HEK293 (cell line): ENCODE measurements at regions not wholly inside any gene's neighbourhood (a gene's known extent, or its start where the extent isn't known, plus 50 kb on each side); places are given as distances from the start of the nearest gene placed in this dataset.

Source experiments
- KLF10 ChIP-seq: fragments of 450-650 bp; IDR thresholded peaks from 2 replicates; pipeline ENCODE4 v1.5.1; 2018; ENCODE audit warnings: missing biosample characterization, mild to moderate bottlenecking, missing genetic modification characterization
- WT1 ChIP-seq: fragments of 450-650 bp; formaldehyde crosslinking; IDR thresholded peaks from 2 replicates; pipeline ENCODE4 v1.5.1; 2016; ENCODE audit warnings: missing biosample characterization, missing genetic modification characterization
- YY2 ChIP-seq: fragments of 450-650 bp; formaldehyde crosslinking; IDR thresholded peaks from 2 replicates; pipeline ENCODE4 v1.5.1; 2016; ENCODE audit warnings: missing biosample characterization, missing genetic modification characterization
- ZBTB21 ChIP-seq: fragments of 450-650 bp; formaldehyde crosslinking; IDR thresholded peaks from 2 replicates; pipeline ENCODE4 v1.5.1; 2017; ENCODE audit warnings: missing biosample characterization, missing genetic modification characterization
- ZFP69B ChIP-seq: fragments of 450-650 bp; formaldehyde crosslinking; IDR thresholded peaks from 2 replicates; pipeline ENCODE4 v1.5.1; 2016; ENCODE audit warnings: missing biosample characterization, missing genetic modification characterization
- ZIC2 ChIP-seq: fragments of 450-650 bp; formaldehyde crosslinking; IDR thresholded peaks from 2 replicates; pipeline ENCODE4 v1.5.1; 2016; ENCODE audit warnings: missing biosample characterization, missing genetic modification characterization
- ZNF114 ChIP-seq: fragments of 450-650 bp; formaldehyde crosslinking; IDR thresholded peaks from 2 replicates; pipeline ENCODE4 v1.5.0; 2017; ENCODE audit warnings: missing biosample characterization, missing genetic modification characterization
- ZNF133 ChIP-seq: fragments of 450-650 bp; formaldehyde crosslinking; IDR thresholded peaks from 2 replicates; pipeline ENCODE4 v1.5.1; 2016; ENCODE audit warnings: missing biosample characterization, missing genetic modification characterization
- ZNF16 ChIP-seq: fragments of 450-650 bp; formaldehyde crosslinking; IDR thresholded peaks from 2 replicates; pipeline ENCODE4 v1.5.1; 2016; ENCODE audit warnings: low read depth, missing biosample characterization, missing genetic modification characterization
- ZNF211 ChIP-seq: fragments of 450-650 bp; formaldehyde crosslinking; IDR thresholded peaks from 2 replicates; pipeline ENCODE4 v1.5.1; 2016; ENCODE audit warnings: low read depth, missing biosample characterization, missing genetic modification characterization
- ZNF341 ChIP-seq: fragments of 450-650 bp; formaldehyde crosslinking; IDR thresholded peaks from 2 replicates; pipeline ENCODE4; 2016; ENCODE audit warnings: low read depth, missing biosample characterization, missing genetic modification characterization
- ZNF426 ChIP-seq: fragments of 450-650 bp; formaldehyde crosslinking; IDR thresholded peaks from 2 replicates; pipeline ENCODE4 v1.5.1; 2017; ENCODE audit warnings: missing biosample characterization, missing genetic modification characterization, mild to moderate bottlenecking, inconsistent platforms, moderate library complexity
- ZNF549 ChIP-seq: fragments of 450-650 bp; IDR thresholded peaks from 2 replicates; pipeline ENCODE4 v1.5.1; 2018; ENCODE audit warnings: missing biosample characterization, missing genetic modification characterization, mild to moderate bottlenecking, inconsistent platforms, moderate library complexity
- ZNF558 ChIP-seq: fragments of 450-650 bp; formaldehyde crosslinking; IDR thresholded peaks from 2 replicates; pipeline ENCODE4 v1.5.1; 2016; ENCODE audit warnings: missing biosample characterization, missing genetic modification characterization
- ZNF561 ChIP-seq: fragments of 450-650 bp; IDR thresholded peaks from 2 replicates; pipeline ENCODE4 v1.5.1; 2018; ENCODE audit warnings: missing biosample characterization, missing genetic modification characterization, borderline replicate concordance
- ZNF596 ChIP-seq: fragments of 450-650 bp; IDR thresholded peaks from 2 replicates; pipeline ENCODE4 v1.5.0; 2018; ENCODE audit warnings: missing biosample characterization, mild to moderate bottlenecking, missing genetic modification characterization, moderate library complexity
- ZNF677 ChIP-seq: fragments of 450-650 bp; IDR thresholded peaks from 2 replicates; pipeline ENCODE4 v1.5.0; 2018; ENCODE audit warnings: missing biosample characterization, mild to moderate bottlenecking, missing genetic modification characterization, moderate library complexity
- ZNF777 ChIP-seq: fragments of 450-650 bp; formaldehyde crosslinking; IDR thresholded peaks from 2 replicates; pipeline ENCODE4 v1.5.1; 2017; ENCODE audit warnings: missing biosample characterization, missing genetic modification characterization, borderline replicate concordance
- TF ChIP-seq, protein P1 (sequence below): fragments of 450-650 bp; formaldehyde crosslinking; IDR thresholded peaks from 2 replicates; pipeline ENCODE4 v1.5.1; 2016; ENCODE audit warnings: missing biosample characterization, missing genetic modification characterization, borderline replicate concordance
- TF ChIP-seq, protein P2 (sequence below): fragments of 450-650 bp; formaldehyde crosslinking; IDR thresholded peaks from 2 replicates; pipeline ENCODE4 v1.5.1; 2016; ENCODE audit warnings: missing biosample characterization, missing genetic modification characterization
- TF ChIP-seq, protein P3 (sequence below): fragments of 450-650 bp; formaldehyde crosslinking; IDR thresholded peaks from 2 replicates; pipeline ENCODE4 v1.5.0; 2017; ENCODE audit warnings: missing biosample characterization, missing genetic modification characterization, borderline replicate concordance
- TF ChIP-seq, protein P4 (sequence below): fragments of 450-650 bp; formaldehyde crosslinking; IDR thresholded peaks from 2 replicates; pipeline ENCODE4 v1.5.1; 2016; ENCODE audit warnings: missing biosample characterization, missing genetic modification characterization
- TF ChIP-seq, protein P5 (sequence below): fragments of 450-650 bp; formaldehyde crosslinking; IDR thresholded peaks from 2 replicates; pipeline ENCODE4 v1.5.1; 2016; ENCODE audit warnings: missing biosample characterization, missing genetic modification characterization
- TF ChIP-seq, protein P6 (sequence below): fragments of 450-650 bp; formaldehyde crosslinking; IDR thresholded peaks from 2 replicates; pipeline ENCODE4 v1.5.1; 2017; ENCODE audit warnings: missing biosample characterization, missing genetic modification characterization

DNA sequence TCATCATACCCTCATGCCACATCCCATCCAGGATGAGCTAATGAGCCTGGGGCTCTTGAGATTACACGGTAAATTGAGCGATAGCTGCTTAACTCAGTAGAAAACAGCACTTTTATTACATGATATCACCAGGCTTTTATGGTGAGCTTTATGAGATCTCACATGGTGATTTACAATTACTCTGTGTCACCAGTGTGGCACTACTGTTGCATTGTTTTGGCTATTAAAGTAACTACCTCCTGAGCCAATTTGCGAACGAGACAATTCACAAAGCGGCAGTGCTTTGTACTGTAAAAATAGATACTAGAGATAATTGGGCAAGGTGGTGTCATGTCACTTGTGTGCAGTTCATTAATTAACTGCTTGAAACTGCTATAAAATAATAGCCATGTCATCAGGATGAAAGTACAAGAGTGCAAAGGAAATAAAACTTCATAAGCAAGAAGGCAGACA is 767.7 kb upstream of the ADGRL2 start (continued):
- TF ChIP-seq, protein P1, sequence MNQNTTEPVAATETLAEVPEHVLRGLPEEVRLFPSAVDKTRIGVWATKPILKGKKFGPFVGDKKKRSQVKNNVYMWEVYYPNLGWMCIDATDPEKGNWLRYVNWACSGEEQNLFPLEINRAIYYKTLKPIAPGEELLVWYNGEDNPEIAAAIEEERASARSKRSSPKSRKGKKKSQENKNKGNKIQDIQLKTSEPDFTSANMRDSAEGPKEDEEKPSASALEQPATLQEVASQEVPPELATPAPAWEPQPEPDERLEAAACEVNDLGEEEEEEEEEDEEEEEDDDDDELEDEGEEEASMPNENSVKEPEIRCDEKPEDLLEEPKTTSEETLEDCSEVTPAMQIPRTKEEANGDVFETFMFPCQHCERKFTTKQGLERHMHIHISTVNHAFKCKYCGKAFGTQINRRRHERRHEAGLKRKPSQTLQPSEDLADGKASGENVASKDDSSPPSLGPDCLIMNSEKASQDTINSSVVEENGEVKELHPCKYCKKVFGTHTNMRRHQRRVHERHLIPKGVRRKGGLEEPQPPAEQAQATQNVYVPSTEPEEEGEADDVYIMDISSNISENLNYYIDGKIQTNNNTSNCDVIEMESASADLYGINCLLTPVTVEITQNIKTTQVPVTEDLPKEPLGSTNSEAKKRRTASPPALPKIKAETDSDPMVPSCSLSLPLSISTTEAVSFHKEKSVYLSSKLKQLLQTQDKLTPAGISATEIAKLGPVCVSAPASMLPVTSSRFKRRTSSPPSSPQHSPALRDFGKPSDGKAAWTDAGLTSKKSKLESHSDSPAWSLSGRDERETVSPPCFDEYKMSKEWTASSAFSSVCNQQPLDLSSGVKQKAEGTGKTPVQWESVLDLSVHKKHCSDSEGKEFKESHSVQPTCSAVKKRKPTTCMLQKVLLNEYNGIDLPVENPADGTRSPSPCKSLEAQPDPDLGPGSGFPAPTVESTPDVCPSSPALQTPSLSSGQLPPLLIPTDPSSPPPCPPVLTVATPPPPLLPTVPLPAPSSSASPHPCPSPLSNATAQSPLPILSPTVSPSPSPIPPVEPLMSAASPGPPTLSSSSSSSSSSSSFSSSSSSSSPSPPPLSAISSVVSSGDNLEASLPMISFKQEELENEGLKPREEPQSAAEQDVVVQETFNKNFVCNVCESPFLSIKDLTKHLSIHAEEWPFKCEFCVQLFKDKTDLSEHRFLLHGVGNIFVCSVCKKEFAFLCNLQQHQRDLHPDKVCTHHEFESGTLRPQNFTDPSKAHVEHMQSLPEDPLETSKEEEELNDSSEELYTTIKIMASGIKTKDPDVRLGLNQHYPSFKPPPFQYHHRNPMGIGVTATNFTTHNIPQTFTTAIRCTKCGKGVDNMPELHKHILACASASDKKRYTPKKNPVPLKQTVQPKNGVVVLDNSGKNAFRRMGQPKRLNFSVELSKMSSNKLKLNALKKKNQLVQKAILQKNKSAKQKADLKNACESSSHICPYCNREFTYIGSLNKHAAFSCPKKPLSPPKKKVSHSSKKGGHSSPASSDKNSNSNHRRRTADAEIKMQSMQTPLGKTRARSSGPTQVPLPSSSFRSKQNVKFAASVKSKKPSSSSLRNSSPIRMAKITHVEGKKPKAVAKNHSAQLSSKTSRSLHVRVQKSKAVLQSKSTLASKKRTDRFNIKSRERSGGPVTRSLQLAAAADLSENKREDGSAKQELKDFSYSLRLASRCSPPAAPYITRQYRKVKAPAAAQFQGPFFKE (tag by site-specific recombination): no peak
- TF ChIP-seq ZNF133 (tag by site-specific recombination) (no peak), ZNF549 (tag by site-specific recombination) (no peak), WT1 (tag by site-specific recombination) (peak; percentile 94), ZNF677 (tag by site-specific recombination) (no peak), ZNF211 (tag by site-specific recombination) (no peak), ZIC2 (peak; percentile 94), ZFP69B (tag by site-specific recombination) (peak; percentile 79), ZNF341 (0 out of 2 replicates have a peak, but pooled peaks have one; percentile 14), YY2 (tag by site-specific recombination) (no peak), ZNF561 (tag by site-specific recombination) (peak; percentile 96), ZNF596 (peak; percentile 89), KLF10 (tag by site-specific recombination) (peak; percentile 87), ZBTB21 (tag by site-specific recombination) (peak; percentile 81), ZNF426 (tag by site-specific recombination) (peak; percentile 15), ZNF114 (tag by site-specific recombination) (no peak), ZNF558 (tag by site-specific recombination) (peak; percentile 88; the same call in 1 of the 2 replicates), ZNF16 (tag by site-specific recombination) (no peak), ZNF777 (tag by site-specific recombination) (no peak)
- TF ChIP-seq, protein P2, sequence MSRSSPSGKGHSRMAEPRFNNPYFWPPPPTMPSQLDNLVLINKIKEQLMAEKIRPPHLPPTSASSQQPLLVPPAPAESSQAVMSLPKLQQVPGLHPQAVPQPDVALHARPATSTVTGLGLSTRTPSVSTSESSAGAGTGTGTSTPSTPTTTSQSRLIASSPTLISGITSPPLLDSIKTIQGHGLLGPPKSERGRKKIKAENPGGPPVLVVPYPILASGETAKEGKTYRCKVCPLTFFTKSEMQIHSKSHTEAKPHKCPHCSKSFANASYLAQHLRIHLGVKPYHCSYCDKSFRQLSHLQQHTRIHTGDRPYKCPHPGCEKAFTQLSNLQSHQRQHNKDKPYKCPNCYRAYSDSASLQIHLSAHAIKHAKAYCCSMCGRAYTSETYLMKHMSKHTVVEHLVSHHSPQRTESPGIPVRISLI (tag by site-specific recombination): peak; percentile 93
- TF ChIP-seq, protein P3, sequence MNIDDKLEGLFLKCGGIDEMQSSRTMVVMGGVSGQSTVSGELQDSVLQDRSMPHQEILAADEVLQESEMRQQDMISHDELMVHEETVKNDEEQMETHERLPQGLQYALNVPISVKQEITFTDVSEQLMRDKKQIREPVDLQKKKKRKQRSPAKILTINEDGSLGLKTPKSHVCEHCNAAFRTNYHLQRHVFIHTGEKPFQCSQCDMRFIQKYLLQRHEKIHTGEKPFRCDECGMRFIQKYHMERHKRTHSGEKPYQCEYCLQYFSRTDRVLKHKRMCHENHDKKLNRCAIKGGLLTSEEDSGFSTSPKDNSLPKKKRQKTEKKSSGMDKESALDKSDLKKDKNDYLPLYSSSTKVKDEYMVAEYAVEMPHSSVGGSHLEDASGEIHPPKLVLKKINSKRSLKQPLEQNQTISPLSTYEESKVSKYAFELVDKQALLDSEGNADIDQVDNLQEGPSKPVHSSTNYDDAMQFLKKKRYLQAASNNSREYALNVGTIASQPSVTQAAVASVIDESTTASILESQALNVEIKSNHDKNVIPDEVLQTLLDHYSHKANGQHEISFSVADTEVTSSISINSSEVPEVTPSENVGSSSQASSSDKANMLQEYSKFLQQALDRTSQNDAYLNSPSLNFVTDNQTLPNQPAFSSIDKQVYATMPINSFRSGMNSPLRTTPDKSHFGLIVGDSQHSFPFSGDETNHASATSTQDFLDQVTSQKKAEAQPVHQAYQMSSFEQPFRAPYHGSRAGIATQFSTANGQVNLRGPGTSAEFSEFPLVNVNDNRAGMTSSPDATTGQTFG (tag by site-specific recombination): no peak
- TF ChIP-seq, protein P4, sequence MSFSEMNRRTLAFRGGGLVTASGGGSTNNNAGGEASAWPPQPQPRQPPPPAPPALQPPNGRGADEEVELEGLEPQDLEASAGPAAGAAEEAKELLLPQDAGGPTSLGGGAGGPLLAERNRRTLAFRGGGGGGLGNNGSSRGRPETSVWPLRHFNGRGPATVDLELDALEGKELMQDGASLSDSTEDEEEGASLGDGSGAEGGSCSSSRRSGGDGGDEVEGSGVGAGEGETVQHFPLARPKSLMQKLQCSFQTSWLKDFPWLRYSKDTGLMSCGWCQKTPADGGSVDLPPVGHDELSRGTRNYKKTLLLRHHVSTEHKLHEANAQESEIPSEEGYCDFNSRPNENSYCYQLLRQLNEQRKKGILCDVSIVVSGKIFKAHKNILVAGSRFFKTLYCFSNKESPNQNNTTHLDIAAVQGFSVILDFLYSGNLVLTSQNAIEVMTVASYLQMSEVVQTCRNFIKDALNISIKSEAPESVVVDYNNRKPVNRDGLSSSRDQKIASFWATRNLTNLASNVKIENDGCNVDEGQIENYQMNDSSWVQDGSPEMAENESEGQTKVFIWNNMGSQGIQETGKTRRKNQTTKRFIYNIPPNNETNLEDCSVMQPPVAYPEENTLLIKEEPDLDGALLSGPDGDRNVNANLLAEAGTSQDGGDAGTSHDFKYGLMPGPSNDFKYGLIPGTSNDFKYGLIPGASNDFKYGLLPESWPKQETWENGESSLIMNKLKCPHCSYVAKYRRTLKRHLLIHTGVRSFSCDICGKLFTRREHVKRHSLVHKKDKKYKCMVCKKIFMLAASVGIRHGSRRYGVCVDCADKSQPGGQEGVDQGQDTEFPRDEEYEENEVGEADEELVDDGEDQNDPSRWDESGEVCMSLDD (tag by site-specific recombination): no peak
- TF ChIP-seq, protein P5, sequence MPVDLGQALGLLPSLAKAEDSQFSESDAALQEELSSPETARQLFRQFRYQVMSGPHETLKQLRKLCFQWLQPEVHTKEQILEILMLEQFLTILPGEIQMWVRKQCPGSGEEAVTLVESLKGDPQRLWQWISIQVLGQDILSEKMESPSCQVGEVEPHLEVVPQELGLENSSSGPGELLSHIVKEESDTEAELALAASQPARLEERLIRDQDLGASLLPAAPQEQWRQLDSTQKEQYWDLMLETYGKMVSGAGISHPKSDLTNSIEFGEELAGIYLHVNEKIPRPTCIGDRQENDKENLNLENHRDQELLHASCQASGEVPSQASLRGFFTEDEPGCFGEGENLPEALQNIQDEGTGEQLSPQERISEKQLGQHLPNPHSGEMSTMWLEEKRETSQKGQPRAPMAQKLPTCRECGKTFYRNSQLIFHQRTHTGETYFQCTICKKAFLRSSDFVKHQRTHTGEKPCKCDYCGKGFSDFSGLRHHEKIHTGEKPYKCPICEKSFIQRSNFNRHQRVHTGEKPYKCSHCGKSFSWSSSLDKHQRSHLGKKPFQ (tag by site-specific recombination): peak; percentile 90
- TF ChIP-seq, protein P6, sequence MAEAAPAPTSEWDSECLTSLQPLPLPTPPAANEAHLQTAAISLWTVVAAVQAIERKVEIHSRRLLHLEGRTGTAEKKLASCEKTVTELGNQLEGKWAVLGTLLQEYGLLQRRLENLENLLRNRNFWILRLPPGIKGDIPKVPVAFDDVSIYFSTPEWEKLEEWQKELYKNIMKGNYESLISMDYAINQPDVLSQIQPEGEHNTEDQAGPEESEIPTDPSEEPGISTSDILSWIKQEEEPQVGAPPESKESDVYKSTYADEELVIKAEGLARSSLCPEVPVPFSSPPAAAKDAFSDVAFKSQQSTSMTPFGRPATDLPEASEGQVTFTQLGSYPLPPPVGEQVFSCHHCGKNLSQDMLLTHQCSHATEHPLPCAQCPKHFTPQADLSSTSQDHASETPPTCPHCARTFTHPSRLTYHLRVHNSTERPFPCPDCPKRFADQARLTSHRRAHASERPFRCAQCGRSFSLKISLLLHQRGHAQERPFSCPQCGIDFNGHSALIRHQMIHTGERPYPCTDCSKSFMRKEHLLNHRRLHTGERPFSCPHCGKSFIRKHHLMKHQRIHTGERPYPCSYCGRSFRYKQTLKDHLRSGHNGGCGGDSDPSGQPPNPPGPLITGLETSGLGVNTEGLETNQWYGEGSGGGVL (tag by site-specific recombination): peak; percentile 69
